ENCODE measurements at regions not wholly inside any gene's neighbourhood (a gene's known extent, or its start where the extent isn't known, plus 50 kb on each side); places are given as distances from the start of the nearest gene placed in this dataset.

GRCh38 chr14:58814466-58814865 is 176.7 kb downstream of the DACT1 start:
- TF ChIP-seq CTCF (IDR thresholded peaks at IDR 0.05; ENCODE audit: borderline replicate concordance, extremely low read depth, low read length, poor library complexity, severe bottlenecking), result no peak
- TF ChIP-seq EZH2 (IDR thresholded peaks at IDR 0.05; ENCODE audit: borderline replicate concordance, low read depth, low read length, severe bottlenecking), result no peak

All from DND-41 (cell line).